Fibroblast of lung (primary cell): ENCODE measurements at regions not wholly inside any gene's neighbourhood (a gene's known extent, or its start where the extent isn't known, plus 50 kb on each side); places are given as distances from the start of the nearest gene placed in this dataset.

Source experiments
- DNase-seq, 2 donors: peaks; one replicate each; pipeline versions ENCODE4 v3.0.0 to v3.0.0-alpha.2; 2010; ENCODE audit warnings: low read depth in 2 of 2
- H2AFZ ChIP-seq: 2 replicates; pipeline ENCODE4 v1.5.1; 2012; ENCODE audit warnings: low read length, control low read depth, inconsistent platforms
- H3K27ac ChIP-seq: 2 replicates; pipeline ENCODE4 v1.5.1; 2011; ENCODE audit warnings: low read length, control low read depth; ENCODE audit not compliant: insufficient read depth
- H3K27me3 ChIP-seq: 2 replicates; pipeline ENCODE4 v1.5.1; 2011; ENCODE audit warnings: mild to moderate bottlenecking, low read length; ENCODE audit not compliant: control insufficient read depth, insufficient read depth
- H3K36me3 ChIP-seq: 2 replicates; pipeline ENCODE4 v1.5.1; 2011; ENCODE audit warnings: low read length; ENCODE audit not compliant: control insufficient read depth, insufficient read depth
- H3K4me1 ChIP-seq: 2 replicates; pipeline ENCODE4 v1.5.1; 2011; ENCODE audit warnings: low read length; ENCODE audit not compliant: control insufficient read depth, insufficient read depth; ENCODE audit errors: extremely low read depth
- H3K4me2 ChIP-seq: 2 replicates; pipeline ENCODE4 v1.5.1; 2011; ENCODE audit warnings: low read length, control low read depth; ENCODE audit not compliant: insufficient read depth; ENCODE audit errors: extremely low read depth
- H3K4me3 ChIP-seq, 4 experiments: fragments of 200-600 bp in 1 of 4; sonication (generic) in 1 of 4; replicated peaks in 1 of 4; 2 replicates each; pipeline ENCODE4 v1.5.1; 2011 to 2016; ENCODE audit warnings: low read length in 4 of 4, low read depth in 3 of 4, mild to moderate bottlenecking in 3 of 4, control low read depth in 2 of 4, inconsistent platforms in 1 of 4, mixed read lengths in 1 of 4; ENCODE audit not compliant: insufficient read depth in 1 of 4; ENCODE audit errors: control extremely low read depth in 1 of 4
- H3K79me2 ChIP-seq: 2 replicates; pipeline ENCODE4 v1.5.1; 2012; ENCODE audit warnings: mild to moderate bottlenecking, low read length, inconsistent platforms; ENCODE audit not compliant: control insufficient read depth, insufficient read depth
- H3K9ac ChIP-seq: 2 replicates; pipeline ENCODE4 v1.5.1; 2011; ENCODE audit warnings: mild to moderate bottlenecking, low read length, control low read depth; ENCODE audit not compliant: insufficient read depth
- H3K9me3 ChIP-seq: 2 replicates; pipeline ENCODE4 v1.5.1; 2012; ENCODE audit warnings: low read depth, low read length; ENCODE audit not compliant: control insufficient read depth, insufficient read depth
- H4K20me1 ChIP-seq: 2 replicates; pipeline ENCODE4 v1.5.1; 2011; ENCODE audit warnings: low read length; ENCODE audit not compliant: control insufficient read depth, insufficient read depth; ENCODE audit errors: extremely low read depth
- CTCF ChIP-seq, 2 donors: IDR thresholded peaks in 1 of 2; conservative IDR thresholded peaks in 1 of 2; 1 replicate in 1 of 2; 2 replicates in 1 of 2; pipeline ENCODE4 v1.5.1; 2011 to 2012; ENCODE audit warnings: low read length in 2 of 2, control low read depth in 1 of 2, inconsistent platforms in 1 of 2, low read depth in 1 of 2, mild to moderate bottlenecking in 1 of 2
- EZH2 ChIP-seq: IDR thresholded peaks from 2 replicates; pipeline ENCODE4 v1.5.1; 2012; ENCODE audit warnings: low read length, control low read depth, mild to moderate bottlenecking; ENCODE audit errors: missing control alignments

- Histone ChIP-seq H3K4me3 (no peak overlapping the region), H3K4me2 (no peak overlapping the region), H3K9me3 (no peaks in the 10 kb centered on the region), H3K27ac (no peak overlapping the region), H4K20me1 (no peaks in the 10 kb centered on the region), H3K9ac (no peak overlapping the region), H3K4me1 (peaks cover 6% of the 10 kb centered on the region), H3K36me3 (no peaks in the 10 kb centered on the region), H2AFZ (no peak overlapping the region), H3K79me2 (no peaks in the 10 kb centered on the region), H3K27me3 (no peaks in the 10 kb centered on the region)
- TF ChIP-seq EZH2 = no peak
- TF ChIP-seq CTCF (conservative IDR thresholded peaks at IDR 0.05 in 1 of 2, IDR thresholded peaks at IDR 0.05 in 1 of 2; ENCODE audit: low read depth in 1 of 2, low read length in 2 of 2) = no peak
- DNase-seq = peak in 1 of 2 donors; percentile 52
Observed at GRCh38 chr10:4024516-4025245, 239.7 kb upstream of the KLF6 start.

DNA sequence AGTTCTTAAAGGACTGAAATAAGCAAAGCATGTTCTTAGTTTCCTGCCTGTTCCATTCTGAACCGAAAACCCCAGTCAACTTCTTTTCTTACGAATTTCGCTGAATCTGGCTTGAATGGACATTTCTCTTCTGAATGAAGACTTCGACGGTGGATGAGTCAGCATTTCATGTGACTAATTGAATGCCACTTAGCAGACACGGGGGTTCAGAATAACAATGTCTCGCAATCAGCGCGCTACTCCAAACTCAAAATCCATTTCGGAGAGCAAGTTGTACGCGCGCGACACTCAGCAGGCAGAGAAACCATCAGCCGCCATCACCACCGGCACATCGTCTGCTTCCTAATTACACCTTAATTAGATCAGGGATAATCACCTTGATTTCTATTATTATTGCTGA, 239.0 kb upstream of the KLF6 start:
- Histone ChIP-seq H3K4me2 (no peak overlapping the region), H3K9me3 (no peaks in the 10 kb centered on the region), H3K4me3 (no peak overlapping the region), H3K79me2 (no peaks in the 10 kb centered on the region), H3K27ac (no peak overlapping the region), H2AFZ (no peak overlapping the region), H3K27me3 (no peaks in the 10 kb centered on the region), H3K9ac (no peak overlapping the region), H4K20me1 (no peaks in the 10 kb centered on the region), H3K36me3 (no peaks in the 10 kb centered on the region), H3K4me1 (peaks cover 6% of the 10 kb centered on the region)
- peak; percentile 24 to 79 for DNase-seq
- no peak for TF ChIP-seq EZH2
- no peak for TF ChIP-seq CTCF (conservative IDR thresholded peaks at IDR 0.05 in 1 of 2, IDR thresholded peaks at IDR 0.05 in 1 of 2; ENCODE audit: low read depth in 1 of 2, low read length in 2 of 2)

GRCh38 chr10:4022473-4022872, 237.5 kb upstream of the KLF6 start:
- Histone ChIP-seq H3K9ac (no peak overlapping the region), H3K4me2 (no peak overlapping the region), H3K79me2 (no peaks in the 10 kb centered on the region), H3K36me3 (no peaks in the 10 kb centered on the region), H3K27ac (no peak overlapping the region), H3K4me1 (no peaks in the 10 kb centered on the region), H3K27me3 (no peaks in the 10 kb centered on the region), H4K20me1 (no peaks in the 10 kb centered on the region), H3K9me3 (no peaks in the 10 kb centered on the region), H3K4me3 (no peak overlapping the region), H2AFZ (no peak overlapping the region)
- peak in 1 of 2 donors; percentile 82 for DNase-seq
- TF ChIP-seq CTCF (conservative IDR thresholded peaks at IDR 0.05 in 1 of 2, IDR thresholded peaks at IDR 0.05 in 1 of 2; ENCODE audit: low read depth in 1 of 2, low read length in 2 of 2) (no peak), EZH2 (no peak)
